NCI-H524 (cell line): ENCODE measurements at regions not wholly inside any gene's neighbourhood (a gene's known extent, or its start where the extent isn't known, plus 50 kb on each side); places are given as distances from the start of the nearest gene placed in this dataset.
"Not testable (repeated sequence)": the region's sequence is repeated elsewhere in the genome, so short reads cannot be mapped to it uniquely, and the experiment has no call there.

Source experiments
- DNase-seq, 2 experiments: peaks; one replicate each; lab custom pipeline; 2025; lab: John Stamatoyannopoulos, UW

GRCh38 chr2:240374085-240374907 lies 61.2 kb upstream of the GPC1 start:
- DNase-seq, result no peak

- DNase-seq, result no peak
These were observed 60.3 kb upstream of the GPC1 start for GRCh38 chr2:240375024-240375645.

- no peak for DNase-seq
These were observed 58.7 kb upstream of the GPC1 start for GRCh38 chr2:240376739-240377138.

- no peak for DNase-seq
These were observed 58.1 kb upstream of the GPC1 start for GRCh38 chr2:240377366-240377765.

GRCh38 chr2:240379089-240379636 lies 56.3 kb upstream of the GPC1 start:
- no peak for DNase-seq

GRCh38 chr2:240383099-240383758 lies 52.2 kb upstream of the GPC1 start:
- no peak for DNase-seq

DNA sequence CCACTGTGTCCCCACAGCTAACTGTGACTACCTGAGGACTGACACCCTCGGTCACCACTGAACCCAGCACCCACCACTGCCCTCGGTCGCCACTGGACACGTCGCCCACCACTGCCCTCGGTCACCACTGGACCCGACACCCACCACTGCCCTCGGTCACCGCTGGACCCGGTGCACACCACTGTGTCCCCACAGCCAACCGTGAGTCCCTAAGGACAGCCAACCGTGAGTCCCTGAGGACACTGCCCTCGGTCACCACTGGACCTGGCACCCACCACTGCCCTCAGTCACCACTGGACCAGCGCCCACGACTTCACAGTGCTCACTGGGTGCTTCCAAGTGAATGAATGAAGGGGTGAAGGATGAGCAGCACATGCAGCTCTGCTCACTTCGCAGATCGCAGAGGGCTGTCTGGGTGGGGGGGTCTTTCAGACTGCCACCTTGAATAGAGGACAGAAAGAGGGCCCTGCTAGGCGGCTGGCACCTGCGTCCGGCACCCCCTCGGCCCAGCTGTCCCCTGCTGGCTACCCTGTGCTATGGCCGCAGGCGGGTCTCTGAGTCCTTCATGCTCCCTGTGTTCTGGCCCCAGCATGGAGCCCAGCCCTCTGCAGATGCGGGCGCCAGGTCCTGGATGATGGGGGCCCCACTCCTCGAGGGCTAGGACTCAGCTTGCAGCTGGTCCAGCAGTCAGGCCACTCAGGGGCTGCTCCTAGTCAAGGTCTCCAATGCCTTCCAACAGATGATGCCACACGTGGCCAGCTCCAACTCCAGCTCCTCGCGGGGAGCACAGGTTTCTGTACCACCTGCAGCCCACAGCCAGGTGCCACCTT lies 51.4 kb upstream of the GPC1 start:
- no peak for DNase-seq

DNA sequence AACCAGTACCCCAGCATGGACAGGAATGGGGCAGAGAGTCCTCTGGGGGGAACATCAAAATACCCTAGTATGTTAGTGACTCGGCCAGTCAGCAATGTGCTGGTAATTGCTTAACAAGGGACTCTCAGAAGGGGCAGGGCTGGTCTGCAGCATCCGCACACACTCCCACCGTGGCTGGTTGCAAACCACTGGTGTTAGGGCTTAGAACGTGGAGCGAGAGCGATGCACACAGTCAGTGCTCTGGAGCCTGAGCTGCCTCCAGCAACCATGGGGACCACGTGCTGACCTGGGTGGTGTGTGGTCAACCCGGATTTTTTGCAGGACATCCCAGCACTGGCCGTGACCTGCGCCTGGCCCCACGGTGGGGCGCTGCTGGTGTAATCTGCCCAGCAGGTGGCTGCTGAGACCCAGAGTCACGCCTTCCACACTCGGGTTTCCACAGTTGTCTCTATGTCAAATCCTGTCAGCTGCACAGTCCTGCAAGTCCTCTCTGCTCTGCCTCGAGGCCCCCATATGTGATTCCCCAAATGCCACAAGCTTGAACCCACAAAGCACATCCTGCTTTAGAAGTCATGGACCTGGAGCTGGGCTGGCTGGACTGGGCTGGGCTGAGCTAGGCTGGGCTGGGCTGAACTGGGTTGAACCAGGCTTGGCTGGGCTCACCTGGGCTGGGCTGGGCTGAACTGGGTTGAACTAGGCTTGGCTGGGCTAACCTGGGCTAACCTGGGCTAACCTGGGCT lies 50.6 kb upstream of the GPC1 start:
- no peak for DNase-seq

DNA sequence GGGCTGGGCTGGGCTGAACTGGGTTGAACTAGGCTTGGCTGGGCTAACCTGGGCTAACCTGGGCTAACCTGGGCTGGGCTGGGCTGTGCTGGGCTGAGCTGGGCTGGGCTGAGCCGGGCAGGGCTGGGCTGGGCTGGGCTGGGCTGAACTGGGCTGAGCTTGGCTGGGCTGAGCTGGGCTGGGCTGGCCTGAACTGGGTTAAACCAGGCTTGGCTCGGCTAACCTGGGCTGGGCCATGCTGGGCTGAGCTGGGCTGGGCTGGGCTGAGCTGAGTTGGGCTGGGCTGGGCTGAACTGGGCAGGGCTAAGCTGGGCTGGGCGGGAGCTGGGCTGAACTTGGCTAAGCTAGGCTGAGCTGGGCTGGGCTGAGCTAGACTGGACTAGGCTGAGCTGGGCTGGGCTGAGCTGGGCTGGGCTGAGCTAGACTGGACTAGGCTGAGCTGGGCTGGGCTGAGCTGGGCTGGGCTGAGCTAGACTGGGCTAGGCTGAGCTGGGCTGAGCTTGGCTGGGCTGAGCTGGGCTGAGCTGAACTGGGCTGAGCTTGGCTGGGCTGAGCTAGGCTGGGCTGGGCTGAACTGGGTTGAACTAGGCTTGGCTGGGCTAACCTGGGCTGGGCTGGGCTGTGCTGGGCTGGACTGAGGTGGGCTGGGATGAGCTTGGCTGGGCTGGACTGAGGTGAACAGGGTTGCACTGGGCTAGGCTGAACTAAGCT lies 49.9 kb upstream of the GPC1 start:
- DNase-seq, result not testable (repeated sequence)
